Fibroblast of lung (primary cell): ENCODE measurements at regions not wholly inside any gene's neighbourhood (a gene's known extent, or its start where the extent isn't known, plus 50 kb on each side); places are given as distances from the start of the nearest gene placed in this dataset.

Experiments used
- DNase-seq, 2 donors: peaks; one replicate each; pipeline versions ENCODE4 v3.0.0 to v3.0.0-alpha.2; 2010; ENCODE audit warnings: low read depth in 2 of 2
- H2AFZ ChIP-seq: 2 replicates; pipeline ENCODE4 v1.5.1; 2012; ENCODE audit warnings: low read length, control low read depth, inconsistent platforms
- H3K27ac ChIP-seq: 2 replicates; pipeline ENCODE4 v1.5.1; 2011; ENCODE audit warnings: low read length, control low read depth; ENCODE audit not compliant: insufficient read depth
- H3K27me3 ChIP-seq: 2 replicates; pipeline ENCODE4 v1.5.1; 2011; ENCODE audit warnings: mild to moderate bottlenecking, low read length; ENCODE audit not compliant: control insufficient read depth, insufficient read depth
- H3K36me3 ChIP-seq: 2 replicates; pipeline ENCODE4 v1.5.1; 2011; ENCODE audit warnings: low read length; ENCODE audit not compliant: control insufficient read depth, insufficient read depth
- H3K4me1 ChIP-seq: 2 replicates; pipeline ENCODE4 v1.5.1; 2011; ENCODE audit warnings: low read length; ENCODE audit not compliant: control insufficient read depth, insufficient read depth; ENCODE audit errors: extremely low read depth
- H3K4me2 ChIP-seq: 2 replicates; pipeline ENCODE4 v1.5.1; 2011; ENCODE audit warnings: low read length, control low read depth; ENCODE audit not compliant: insufficient read depth; ENCODE audit errors: extremely low read depth
- H3K4me3 ChIP-seq, 4 experiments: fragments of 200-600 bp in 1 of 4; sonication (generic) in 1 of 4; replicated peaks in 1 of 4; 2 replicates each; pipeline ENCODE4 v1.5.1; 2011 to 2016; ENCODE audit warnings: low read length in 4 of 4, low read depth in 3 of 4, mild to moderate bottlenecking in 3 of 4, control low read depth in 2 of 4, inconsistent platforms in 1 of 4, mixed read lengths in 1 of 4; ENCODE audit not compliant: insufficient read depth in 1 of 4; ENCODE audit errors: control extremely low read depth in 1 of 4
- H3K79me2 ChIP-seq: 2 replicates; pipeline ENCODE4 v1.5.1; 2012; ENCODE audit warnings: mild to moderate bottlenecking, low read length, inconsistent platforms; ENCODE audit not compliant: control insufficient read depth, insufficient read depth
- H3K9ac ChIP-seq: 2 replicates; pipeline ENCODE4 v1.5.1; 2011; ENCODE audit warnings: mild to moderate bottlenecking, low read length, control low read depth; ENCODE audit not compliant: insufficient read depth
- H3K9me3 ChIP-seq: 2 replicates; pipeline ENCODE4 v1.5.1; 2012; ENCODE audit warnings: low read depth, low read length; ENCODE audit not compliant: control insufficient read depth, insufficient read depth
- H4K20me1 ChIP-seq: 2 replicates; pipeline ENCODE4 v1.5.1; 2011; ENCODE audit warnings: low read length; ENCODE audit not compliant: control insufficient read depth, insufficient read depth; ENCODE audit errors: extremely low read depth
- EZH2 ChIP-seq: IDR thresholded peaks from 2 replicates; pipeline ENCODE4 v1.5.1; 2012; ENCODE audit warnings: low read length, control low read depth, mild to moderate bottlenecking; ENCODE audit errors: missing control alignments
- TF ChIP-seq, protein P1 (sequence below), 2 donors: IDR thresholded peaks in 1 of 2; conservative IDR thresholded peaks in 1 of 2; 1 replicate in 1 of 2; 2 replicates in 1 of 2; pipeline ENCODE4 v1.5.1; 2011 to 2012; ENCODE audit warnings: low read length in 2 of 2, control low read depth in 1 of 2, inconsistent platforms in 1 of 2, low read depth in 1 of 2, mild to moderate bottlenecking in 1 of 2

DNA sequence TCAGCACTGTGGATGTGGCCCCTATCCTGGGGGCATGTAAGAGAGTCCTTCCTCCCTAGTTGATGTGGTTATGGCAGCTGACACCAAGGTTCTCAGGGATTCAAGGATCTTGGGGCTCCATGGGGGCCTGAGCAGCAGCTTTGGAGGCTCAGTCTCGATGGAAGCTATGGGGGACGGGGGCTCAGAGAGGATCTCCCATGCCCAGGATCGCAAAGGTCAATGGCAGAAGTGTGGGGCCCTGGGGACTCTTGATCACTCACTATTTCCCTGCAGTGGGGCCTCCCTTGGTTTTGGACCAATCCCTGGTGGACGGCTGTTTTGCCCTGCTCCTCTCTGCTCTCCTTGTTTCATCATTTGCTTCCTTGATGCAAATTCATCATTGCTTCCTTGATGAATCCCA is 885.9 kb downstream of the CDH8 start:
- Histone ChIP-seq H4K20me1 (no peaks in the 10 kb centered on the region), H3K9ac (no peak overlapping the region), H3K4me3 (no peak overlapping the region), H3K4me1 (no peaks in the 10 kb centered on the region), H3K27me3 (no peaks in the 10 kb centered on the region), H2AFZ (no peak overlapping the region), H3K79me2 (no peaks in the 10 kb centered on the region), H3K36me3 (no peaks in the 10 kb centered on the region), H3K9me3 (no peaks in the 10 kb centered on the region), H3K4me2 (no peak overlapping the region), H3K27ac (no peak overlapping the region)
- DNase-seq: no peak
- TF ChIP-seq EZH2: no peak
- TF ChIP-seq, protein P1, sequence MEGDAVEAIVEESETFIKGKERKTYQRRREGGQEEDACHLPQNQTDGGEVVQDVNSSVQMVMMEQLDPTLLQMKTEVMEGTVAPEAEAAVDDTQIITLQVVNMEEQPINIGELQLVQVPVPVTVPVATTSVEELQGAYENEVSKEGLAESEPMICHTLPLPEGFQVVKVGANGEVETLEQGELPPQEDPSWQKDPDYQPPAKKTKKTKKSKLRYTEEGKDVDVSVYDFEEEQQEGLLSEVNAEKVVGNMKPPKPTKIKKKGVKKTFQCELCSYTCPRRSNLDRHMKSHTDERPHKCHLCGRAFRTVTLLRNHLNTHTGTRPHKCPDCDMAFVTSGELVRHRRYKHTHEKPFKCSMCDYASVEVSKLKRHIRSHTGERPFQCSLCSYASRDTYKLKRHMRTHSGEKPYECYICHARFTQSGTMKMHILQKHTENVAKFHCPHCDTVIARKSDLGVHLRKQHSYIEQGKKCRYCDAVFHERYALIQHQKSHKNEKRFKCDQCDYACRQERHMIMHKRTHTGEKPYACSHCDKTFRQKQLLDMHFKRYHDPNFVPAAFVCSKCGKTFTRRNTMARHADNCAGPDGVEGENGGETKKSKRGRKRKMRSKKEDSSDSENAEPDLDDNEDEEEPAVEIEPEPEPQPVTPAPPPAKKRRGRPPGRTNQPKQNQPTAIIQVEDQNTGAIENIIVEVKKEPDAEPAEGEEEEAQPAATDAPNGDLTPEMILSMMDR (conservative IDR thresholded peaks at IDR 0.05 in 1 of 2, IDR thresholded peaks at IDR 0.05 in 1 of 2; ENCODE audit: low read depth in 1 of 2, low read length in 2 of 2): no peak

DNA sequence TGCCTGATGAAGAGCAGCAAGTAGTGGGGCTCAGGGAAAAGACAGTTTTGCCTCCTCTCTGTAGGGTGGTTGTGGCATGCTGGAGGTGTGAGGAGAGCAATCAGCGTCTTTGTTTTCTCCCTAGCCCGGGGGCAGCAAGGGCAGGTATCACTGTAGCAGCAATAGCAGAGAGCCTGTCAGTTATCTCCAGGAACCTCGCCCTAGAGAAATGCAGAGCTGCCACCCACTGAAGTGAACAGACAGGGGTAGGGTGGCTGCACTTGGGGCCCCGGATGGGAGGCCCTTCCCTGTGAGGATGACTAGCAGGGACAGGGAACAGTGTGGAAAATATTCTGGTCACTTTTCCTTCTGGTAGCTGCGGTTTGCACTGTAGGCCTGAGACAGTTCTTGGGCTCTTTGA is 886.5 kb downstream of the CDH8 start:
- no peaks in the 10 kb centered on the region for H3K79me2 ChIP-seq
- no peaks in the 10 kb centered on the region for H3K36me3 ChIP-seq
- no peaks in the 10 kb centered on the region for H3K9me3 ChIP-seq
- H3K4me3 ChIP-seq: no peak overlapping the region
- no peak overlapping the region for H2AFZ ChIP-seq
- DNase-seq: no peak
- H3K27ac ChIP-seq: no peak overlapping the region
- H3K9ac ChIP-seq: no peak overlapping the region
- no peaks in the 10 kb centered on the region for H3K27me3 ChIP-seq
- H3K4me1 ChIP-seq: no peaks in the 10 kb centered on the region
- no peaks in the 10 kb centered on the region for H4K20me1 ChIP-seq
- H3K4me2 ChIP-seq: no peak overlapping the region
- TF ChIP-seq, protein P1 (conservative IDR thresholded peaks at IDR 0.05 in 1 of 2, IDR thresholded peaks at IDR 0.05 in 1 of 2; ENCODE audit: low read depth in 1 of 2, low read length in 2 of 2): no peak
- no peak for TF ChIP-seq EZH2

DNA sequence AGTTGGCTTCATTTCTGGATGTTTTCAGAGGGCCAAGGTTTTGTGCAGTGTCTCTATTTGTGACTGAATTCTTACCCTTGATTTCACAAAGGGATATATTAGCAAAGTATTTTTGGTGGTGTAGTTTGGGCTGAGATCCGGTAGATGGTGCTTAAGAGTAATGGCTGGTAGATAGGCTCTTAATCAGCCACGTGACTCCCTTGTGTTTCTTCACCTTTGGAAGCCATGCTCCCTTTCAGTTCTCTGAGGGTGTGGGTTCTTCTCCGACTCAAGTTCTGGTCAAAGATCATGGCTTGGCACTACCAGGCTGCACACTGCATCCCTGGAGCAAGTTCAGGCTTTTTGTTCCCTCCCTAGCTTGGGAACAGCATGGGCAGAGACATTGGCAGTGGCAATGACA is 887.3 kb downstream of the CDH8 start:
- TF ChIP-seq EZH2: no peak
- TF ChIP-seq, protein P1 (conservative IDR thresholded peaks at IDR 0.05 in 1 of 2, IDR thresholded peaks at IDR 0.05 in 1 of 2; ENCODE audit: low read depth in 1 of 2, low read length in 2 of 2): no peak

More for the DNA sequence above, 887.3 kb downstream of the CDH8 start:
- no peaks in the 10 kb centered on the region for H3K9me3 ChIP-seq
- H3K36me3 ChIP-seq: no peaks in the 10 kb centered on the region
- no peak for DNase-seq
- no peak overlapping the region for H3K9ac ChIP-seq
- H3K4me1 ChIP-seq: no peaks in the 10 kb centered on the region
- no peaks in the 10 kb centered on the region for H3K79me2 ChIP-seq
- H2AFZ ChIP-seq: no peak overlapping the region
- no peak overlapping the region for H3K4me3 ChIP-seq
- no peaks in the 10 kb centered on the region for H3K27me3 ChIP-seq
- H3K4me2 ChIP-seq: no peak overlapping the region
- H4K20me1 ChIP-seq: no peaks in the 10 kb centered on the region
- no peak overlapping the region for H3K27ac ChIP-seq
